Stimulated activated memory B cell treated with anti-CD40 and anti-IgM and Interleukin-4, amounts not matched to agents 10 μg/mL and 1 μg/mL and 100 μg/mL, for 72 hours (primary cell): ENCODE measurements at regions not wholly inside any gene's neighbourhood (a gene's known extent, or its start where the extent isn't known, plus 50 kb on each side); places are given as distances from the start of the nearest gene placed in this dataset.

Experiments
- ATAC-seq: fragments of 150-1000 bp; cut with Tn5 transposase; 2 replicates; pipeline ENCODE4 v1.10.0; 2021
- H3K27ac Mint-ChIP-seq: one replicate; pipeline ENCODE4 v1.8.0; 2022; ENCODE audit warnings: mild to moderate bottlenecking, mixed read lengths
- H3K27me3 Mint-ChIP-seq: one replicate; pipeline ENCODE4 v1.8.0; 2022; ENCODE audit warnings: mixed read lengths
- H3K36me3 Mint-ChIP-seq: one replicate; pipeline ENCODE4 v1.8.0; 2022; ENCODE audit warnings: mixed read lengths
- H3K4me1 Mint-ChIP-seq: one replicate; pipeline ENCODE4 v1.8.0; 2022; ENCODE audit warnings: mixed read lengths
- H3K4me3 Mint-ChIP-seq: one replicate; pipeline ENCODE4 v1.8.0; 2022; ENCODE audit warnings: mild to moderate bottlenecking, moderate library complexity, mixed read lengths
- H3K9me3 Mint-ChIP-seq: one replicate; pipeline ENCODE4 v1.8.0; 2022; ENCODE audit warnings: mixed read lengths

DNA sequence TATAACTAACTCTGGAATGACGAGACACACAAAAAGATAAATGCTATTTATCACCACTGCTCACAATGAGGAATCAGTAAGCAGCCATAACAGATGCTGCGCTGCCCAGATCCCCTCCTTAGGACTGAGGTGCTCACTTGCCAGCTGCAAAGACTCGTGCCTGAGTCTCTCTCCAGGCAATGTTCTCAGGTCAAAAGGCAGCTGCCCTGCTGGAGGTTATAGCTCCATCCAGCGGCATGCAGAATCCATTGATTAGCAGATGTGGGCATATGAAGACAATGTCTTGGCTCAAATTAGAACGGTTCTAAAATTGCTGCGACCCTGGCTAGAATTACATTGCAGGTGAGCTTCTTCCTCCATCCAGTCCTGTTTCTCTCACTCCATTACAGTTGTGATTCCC lies 328.2 kb upstream of the CHRM3 start:
- no peak overlapping the region for H3K27ac Mint-ChIP-seq
- no peaks in the 10 kb centered on the region for H3K36me3 Mint-ChIP-seq
- no peak overlapping the region for H3K4me3 Mint-ChIP-seq
- H3K4me1 Mint-ChIP-seq: no peaks in the 10 kb centered on the region
- peaks cover 6% of the 10 kb centered on the region for H3K9me3 Mint-ChIP-seq
- no peaks in the 10 kb centered on the region for H3K27me3 Mint-ChIP-seq
- no peak for ATAC-seq

- H3K4me1 Mint-ChIP-seq: no peaks in the 10 kb centered on the region
- no peaks in the 10 kb centered on the region for H3K36me3 Mint-ChIP-seq
- no peaks in the 10 kb centered on the region for H3K27me3 Mint-ChIP-seq
- no peak for ATAC-seq
- H3K27ac Mint-ChIP-seq: no peak overlapping the region
- no peak overlapping the region for H3K4me3 Mint-ChIP-seq
- H3K9me3 Mint-ChIP-seq: peaks cover 6% of the 10 kb centered on the region
Measured at GRCh38 chr1:239056940-239057339, 329.4 kb upstream of the CHRM3 start.

DNA sequence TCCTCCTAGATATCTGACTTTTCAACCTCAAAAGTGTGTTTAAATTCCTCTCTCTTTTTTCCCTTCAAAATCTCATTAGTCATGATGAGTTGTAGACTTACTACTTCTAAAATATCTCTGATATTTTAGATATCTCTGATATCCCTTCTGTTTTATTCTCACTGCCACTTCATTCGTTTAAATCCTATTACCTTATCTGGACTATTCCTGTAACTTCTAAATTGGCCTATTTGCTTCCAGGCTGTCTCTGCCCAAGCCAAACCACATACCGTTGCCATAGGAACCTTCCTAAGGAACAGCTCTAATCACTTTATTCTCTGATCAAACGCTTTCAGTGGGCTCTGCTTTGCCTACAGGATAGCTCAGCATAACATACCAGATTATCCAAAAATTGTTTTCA lies 333.1 kb upstream of the CHRM3 start:
- no peak overlapping the region for H3K4me3 Mint-ChIP-seq

DNA sequence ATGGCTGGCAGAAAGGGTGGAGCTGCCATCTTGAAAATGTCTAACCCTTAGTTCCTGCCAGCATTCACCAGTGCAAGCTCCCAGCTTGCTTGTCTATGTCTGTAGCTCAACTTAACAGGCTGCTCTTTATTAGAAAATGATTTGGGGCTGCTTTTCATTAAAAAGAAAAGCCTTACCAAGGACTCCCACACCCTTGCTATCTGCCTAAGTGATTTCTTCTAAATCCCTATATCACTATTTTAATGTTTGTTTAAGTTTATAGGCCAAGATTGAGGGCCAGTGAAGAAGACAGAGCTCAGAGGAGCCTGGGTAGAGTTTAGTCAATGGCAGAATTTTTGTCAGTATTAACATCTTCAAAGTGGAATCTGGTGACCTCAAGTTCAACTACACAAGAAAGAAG lies 336.8 kb upstream of the CHRM3 start:
- Mint-ChIP-seq H3K4me3 (no peak overlapping the region), H3K4me1 (no peaks in the 10 kb centered on the region), H3K36me3 (no peaks in the 10 kb centered on the region), H3K27me3 (no peaks in the 10 kb centered on the region), H3K9me3 (peaks cover 4% of the 10 kb centered on the region), H3K27ac (no peak overlapping the region)
- no peak for ATAC-seq

More for the DNA sequence above, 333.1 kb upstream of the CHRM3 start:
- no peaks in the 10 kb centered on the region for H3K36me3 Mint-ChIP-seq
- no peaks in the 10 kb centered on the region for H3K27me3 Mint-ChIP-seq
- no peak for ATAC-seq
- H3K27ac Mint-ChIP-seq: no peak overlapping the region
- peaks cover 6% of the 10 kb centered on the region for H3K9me3 Mint-ChIP-seq
- no peaks in the 10 kb centered on the region for H3K4me1 Mint-ChIP-seq

GRCh38 chr1:239044829-239045228 lies 341.5 kb upstream of the CHRM3 start:
- H3K27me3 Mint-ChIP-seq: no peaks in the 10 kb centered on the region
- ATAC-seq: no peak
- H3K36me3 Mint-ChIP-seq: no peaks in the 10 kb centered on the region
- no peak overlapping the region for H3K27ac Mint-ChIP-seq
- H3K9me3 Mint-ChIP-seq: peaks cover 10% of the 10 kb centered on the region
- no peaks in the 10 kb centered on the region for H3K4me1 Mint-ChIP-seq
- H3K4me3 Mint-ChIP-seq: no peak overlapping the region

DNA sequence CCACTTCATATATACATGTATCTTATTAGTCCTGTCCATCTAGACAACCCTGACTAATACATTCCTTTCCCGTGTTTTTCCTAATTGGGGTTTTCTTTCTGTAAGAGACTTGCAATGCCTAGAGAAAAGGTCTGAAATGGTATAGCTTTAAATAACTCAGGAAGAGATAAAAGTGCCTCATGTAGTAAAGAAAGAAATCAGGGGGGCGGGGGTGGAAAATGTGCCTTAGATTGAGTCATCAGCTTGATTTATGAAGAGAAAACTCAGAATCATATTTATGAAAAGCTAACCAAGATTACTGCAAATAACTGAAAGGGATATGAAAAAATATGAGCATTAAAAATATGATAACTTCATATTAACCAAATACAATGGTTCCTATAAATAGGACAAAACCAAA lies 345.8 kb upstream of the CHRM3 start:
- Mint-ChIP-seq H3K9me3 (peaks cover 11% of the 10 kb centered on the region), H3K27ac (no peak overlapping the region), H3K4me3 (no peak overlapping the region), H3K27me3 (no peaks in the 10 kb centered on the region), H3K36me3 (no peaks in the 10 kb centered on the region), H3K4me1 (no peaks in the 10 kb centered on the region)
- ATAC-seq: no peak

- no peak for ATAC-seq
- Mint-ChIP-seq H3K36me3 (no peaks in the 10 kb centered on the region), H3K4me3 (no peak overlapping the region), H3K27me3 (no peaks in the 10 kb centered on the region), H3K9me3 (peaks cover 4% of the 10 kb centered on the region), H3K4me1 (no peaks in the 10 kb centered on the region), H3K27ac (no peak overlapping the region)
Measured at GRCh38 chr1:239031310-239031709, 355.1 kb upstream of the CHRM3 start.

- no peak for ATAC-seq
- Mint-ChIP-seq H3K27me3 (no peaks in the 10 kb centered on the region), H3K4me3 (no peak overlapping the region), H3K36me3 (no peaks in the 10 kb centered on the region), H3K4me1 (no peaks in the 10 kb centered on the region), H3K9me3 (peaks cover 10% of the 10 kb centered on the region), H3K27ac (no peak overlapping the region)
Measured at GRCh38 chr1:239025997-239026694, 360.2 kb upstream of the CHRM3 start.

GRCh38 chr1:239025223-239025622 lies 361.1 kb upstream of the CHRM3 start:
- peak; percentile 39 for ATAC-seq
- H3K27ac Mint-ChIP-seq: no peak overlapping the region
- no peaks in the 10 kb centered on the region for H3K36me3 Mint-ChIP-seq
- H3K4me3 Mint-ChIP-seq: no peak overlapping the region
- peaks cover 14% of the 10 kb centered on the region for H3K9me3 Mint-ChIP-seq
- no peaks in the 10 kb centered on the region for H3K27me3 Mint-ChIP-seq
- H3K4me1 Mint-ChIP-seq: no peaks in the 10 kb centered on the region

DNA sequence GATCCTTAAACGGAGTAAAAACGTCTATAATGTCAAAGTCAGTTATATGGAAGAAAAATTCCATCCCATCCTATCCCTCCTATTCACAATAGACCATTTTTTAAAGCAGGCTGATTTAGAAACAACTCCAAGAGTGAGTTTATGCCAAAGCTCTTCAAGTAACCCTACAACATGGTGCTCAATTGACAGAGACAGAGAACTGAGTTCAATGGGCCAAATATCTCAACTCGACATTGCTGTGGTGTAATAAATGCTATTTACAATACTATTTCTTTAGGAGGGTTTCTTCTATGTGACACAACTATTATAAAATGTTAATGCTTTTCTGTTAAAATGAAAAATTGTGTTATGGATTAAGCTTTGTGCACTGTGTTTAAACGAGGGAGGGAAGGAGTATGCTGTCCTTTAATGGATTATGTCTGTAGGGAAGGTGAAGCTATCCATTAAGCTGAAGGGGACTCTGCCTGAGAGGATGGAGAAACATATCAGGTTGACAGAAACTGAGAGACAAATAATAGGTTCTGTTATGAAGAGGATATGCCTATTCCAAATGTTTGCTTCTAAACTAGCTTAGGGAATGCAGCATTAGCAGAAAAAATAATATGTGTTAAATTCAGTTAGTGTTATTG lies 362.5 kb upstream of the CHRM3 start:
- ATAC-seq: no peak
- H3K9me3 Mint-ChIP-seq: peaks cover 14% of the 10 kb centered on the region
- H3K4me1 Mint-ChIP-seq: no peaks in the 10 kb centered on the region
- no peaks in the 10 kb centered on the region for H3K36me3 Mint-ChIP-seq
- no peaks in the 10 kb centered on the region for H3K27me3 Mint-ChIP-seq
- H3K4me3 Mint-ChIP-seq: no peak overlapping the region
- H3K27ac Mint-ChIP-seq: no peak overlapping the region

GRCh38 chr1:239016337-239016736 lies 370.0 kb upstream of the CHRM3 start:
- Mint-ChIP-seq H3K9me3 (peaks cover 10% of the 10 kb centered on the region), H3K4me1 (no peaks in the 10 kb centered on the region), H3K36me3 (no peaks in the 10 kb centered on the region), H3K4me3 (no peak overlapping the region), H3K27me3 (no peaks in the 10 kb centered on the region), H3K27ac (no peak overlapping the region)
- no peak for ATAC-seq

GRCh38 chr1:239011382-239011781 lies 375.0 kb upstream of the CHRM3 start:
- ATAC-seq: no peak
- Mint-ChIP-seq H3K9me3 (peaks cover 4% of the 10 kb centered on the region), H3K4me3 (no peak overlapping the region), H3K27ac (no peak overlapping the region), H3K36me3 (no peaks in the 10 kb centered on the region), H3K27me3 (no peaks in the 10 kb centered on the region), H3K4me1 (no peaks in the 10 kb centered on the region)

DNA sequence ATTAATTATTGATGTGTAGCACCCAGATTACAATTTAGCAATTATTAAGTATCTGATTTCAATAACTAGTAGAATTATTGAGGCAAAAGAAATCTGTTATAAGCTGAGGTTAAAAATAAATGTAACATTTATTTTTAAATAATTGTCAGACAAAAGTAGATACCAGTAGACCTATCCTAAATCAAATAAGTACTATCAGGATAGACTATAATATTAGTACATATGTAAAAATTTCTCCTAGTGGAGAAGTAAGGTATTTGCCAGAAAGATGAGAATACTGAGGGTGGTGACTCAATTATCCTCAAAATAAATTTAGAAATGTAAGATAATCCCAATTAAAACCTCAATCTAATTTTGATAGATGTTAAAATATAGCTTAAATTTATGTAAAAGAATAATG lies 377.8 kb upstream of the CHRM3 start:
- Mint-ChIP-seq H3K9me3 (peaks cover 4% of the 10 kb centered on the region), H3K36me3 (no peaks in the 10 kb centered on the region), H3K4me3 (no peak overlapping the region), H3K27me3 (no peaks in the 10 kb centered on the region), H3K4me1 (no peaks in the 10 kb centered on the region), H3K27ac (no peak overlapping the region)
- ATAC-seq: no peak

DNA sequence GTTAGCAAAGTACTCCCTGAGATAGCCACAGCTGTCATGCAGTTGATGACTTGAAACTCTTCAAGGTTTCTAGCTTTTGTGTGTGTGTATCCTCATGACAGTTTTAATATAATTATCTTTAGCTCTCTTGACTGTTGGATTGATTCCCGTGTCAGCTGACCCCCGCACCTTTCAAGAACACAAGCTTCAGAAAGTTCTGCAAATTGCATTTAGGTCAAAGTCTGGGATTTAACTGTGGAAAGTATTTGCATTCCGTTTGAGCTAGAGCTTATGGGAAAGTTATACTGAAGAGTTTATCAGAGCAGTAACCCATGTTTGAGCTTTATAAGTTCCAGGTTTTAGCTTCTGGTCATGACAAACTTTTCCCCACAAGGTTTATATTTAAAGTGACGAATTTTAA lies 380.1 kb upstream of the CHRM3 start:
- Mint-ChIP-seq H3K9me3 (no peaks in the 10 kb centered on the region), H3K4me1 (no peaks in the 10 kb centered on the region), H3K36me3 (no peaks in the 10 kb centered on the region), H3K27ac (no peak overlapping the region), H3K4me3 (no peak overlapping the region), H3K27me3 (no peaks in the 10 kb centered on the region)
- ATAC-seq: no peak

GRCh38 chr1:238999944-239000343 lies 386.4 kb upstream of the CHRM3 start:
- H3K4me3 Mint-ChIP-seq: no peak overlapping the region
- no peaks in the 10 kb centered on the region for H3K4me1 Mint-ChIP-seq
- no peaks in the 10 kb centered on the region for H3K27me3 Mint-ChIP-seq
- H3K27ac Mint-ChIP-seq: no peak overlapping the region
- H3K36me3 Mint-ChIP-seq: no peaks in the 10 kb centered on the region
- no peak for ATAC-seq
- no peaks in the 10 kb centered on the region for H3K9me3 Mint-ChIP-seq

DNA sequence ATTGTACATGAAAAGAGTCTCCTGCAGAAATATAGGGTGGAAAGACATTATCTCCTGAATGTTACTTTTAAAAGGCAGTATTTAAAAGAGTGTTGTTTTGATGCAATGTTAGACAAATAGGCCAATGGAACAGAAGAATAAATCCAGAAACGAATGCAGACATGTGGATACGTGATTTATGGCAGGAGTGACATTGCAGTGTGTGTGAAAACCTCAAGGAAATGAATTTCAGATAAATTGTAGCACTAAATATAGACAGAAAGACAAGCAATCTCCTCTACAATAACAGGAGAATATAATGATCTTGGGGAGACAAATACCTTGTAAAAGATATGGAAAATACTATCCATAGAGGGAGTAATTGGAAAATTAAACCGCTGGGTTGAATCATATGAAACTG lies 387.8 kb upstream of the CHRM3 start:
- no peak for ATAC-seq
- no peaks in the 10 kb centered on the region for H3K27me3 Mint-ChIP-seq
- no peaks in the 10 kb centered on the region for H3K4me1 Mint-ChIP-seq
- no peaks in the 10 kb centered on the region for H3K9me3 Mint-ChIP-seq
- no peaks in the 10 kb centered on the region for H3K36me3 Mint-ChIP-seq
- no peak overlapping the region for H3K27ac Mint-ChIP-seq
- no peak overlapping the region for H3K4me3 Mint-ChIP-seq
